ENCODE measurements at regions not wholly inside any gene's neighbourhood (a gene's known extent, or its start where the extent isn't known, plus 50 kb on each side); places are given as distances from the start of the nearest gene placed in this dataset.

DNA sequence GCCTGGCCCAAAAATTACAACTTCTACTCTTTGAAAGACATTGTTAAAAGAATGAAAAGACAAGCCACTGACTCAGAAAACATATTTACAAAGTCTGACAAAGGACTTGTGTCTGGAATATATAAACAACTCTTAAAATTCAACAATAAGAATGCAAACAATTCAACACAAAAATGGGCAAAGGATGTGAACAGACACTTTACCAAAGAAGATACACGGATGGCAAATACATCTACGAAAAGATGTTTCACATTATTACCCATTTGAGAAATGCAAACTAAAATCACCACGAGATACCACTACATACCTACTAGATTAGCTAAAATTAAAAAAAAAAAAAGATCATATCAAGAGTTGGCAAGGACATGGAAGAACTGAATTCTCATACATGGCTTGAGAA is 80.8 kb upstream of the METRNL start:
- H3K4me1 ChIP-seq, result no peaks in the 10 kb centered on the region
- DNase-seq (no peak), ATAC-seq (no peak)
- in situ Hi-C loops (cut with MboI; ENCODE audit: low sequenced_read_pairs in 4 of 4) (no loop called here), intact Hi-C loops (cut with DNase I; ENCODE audit: low total_unique reads) (no loop called here)
- no peaks in the 10 kb centered on the region for H3K27me3 ChIP-seq
- H3K36me3 ChIP-seq, result no peaks in the 10 kb centered on the region
- H3K4me3 ChIP-seq, result no peak overlapping the region
- H3K9me3 ChIP-seq, result no peaks in the 10 kb centered on the region
- H3K27ac ChIP-seq, result no peak overlapping the region
- no peak for TF ChIP-seq POLR2A (IDR thresholded peaks at IDR 0.05)
- TF ChIP-seq, protein P1, sequence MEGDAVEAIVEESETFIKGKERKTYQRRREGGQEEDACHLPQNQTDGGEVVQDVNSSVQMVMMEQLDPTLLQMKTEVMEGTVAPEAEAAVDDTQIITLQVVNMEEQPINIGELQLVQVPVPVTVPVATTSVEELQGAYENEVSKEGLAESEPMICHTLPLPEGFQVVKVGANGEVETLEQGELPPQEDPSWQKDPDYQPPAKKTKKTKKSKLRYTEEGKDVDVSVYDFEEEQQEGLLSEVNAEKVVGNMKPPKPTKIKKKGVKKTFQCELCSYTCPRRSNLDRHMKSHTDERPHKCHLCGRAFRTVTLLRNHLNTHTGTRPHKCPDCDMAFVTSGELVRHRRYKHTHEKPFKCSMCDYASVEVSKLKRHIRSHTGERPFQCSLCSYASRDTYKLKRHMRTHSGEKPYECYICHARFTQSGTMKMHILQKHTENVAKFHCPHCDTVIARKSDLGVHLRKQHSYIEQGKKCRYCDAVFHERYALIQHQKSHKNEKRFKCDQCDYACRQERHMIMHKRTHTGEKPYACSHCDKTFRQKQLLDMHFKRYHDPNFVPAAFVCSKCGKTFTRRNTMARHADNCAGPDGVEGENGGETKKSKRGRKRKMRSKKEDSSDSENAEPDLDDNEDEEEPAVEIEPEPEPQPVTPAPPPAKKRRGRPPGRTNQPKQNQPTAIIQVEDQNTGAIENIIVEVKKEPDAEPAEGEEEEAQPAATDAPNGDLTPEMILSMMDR (IDR thresholded peaks at IDR 0.05 in 4 of 5, conservative IDR thresholded peaks at IDR 0.05 in 1 of 5), result no peak

DNA sequence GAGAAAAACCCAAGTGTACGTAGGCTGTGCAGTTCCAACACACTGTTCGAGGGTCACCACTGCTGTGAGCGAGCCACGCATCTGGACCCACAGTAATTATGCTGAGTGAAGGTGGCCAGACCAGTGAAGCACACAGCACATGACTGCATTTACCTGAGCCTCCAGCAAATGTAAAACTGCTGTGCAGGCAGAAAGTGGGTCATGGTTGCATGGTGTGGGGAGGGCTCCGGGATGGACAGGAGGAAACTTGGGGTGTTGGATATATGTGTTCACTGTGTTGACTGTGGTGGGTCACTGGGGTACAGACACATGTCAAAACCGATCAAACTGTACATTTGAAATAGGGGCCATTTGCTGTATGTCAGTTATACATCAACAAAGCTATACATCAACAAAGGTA is 78.7 kb upstream of the METRNL start:
- H3K4me3 ChIP-seq, result no peak overlapping the region
- H3K4me1 ChIP-seq, result no peaks in the 10 kb centered on the region
- H3K9me3 ChIP-seq, result no peaks in the 10 kb centered on the region
- no peak overlapping the region for H3K27ac ChIP-seq
- ATAC-seq, result no peak
- intact Hi-C loops (cut with DNase I; ENCODE audit: low total_unique reads), result no loop called here
- no peaks in the 10 kb centered on the region for H3K27me3 ChIP-seq
- H3K36me3 ChIP-seq, result no peaks in the 10 kb centered on the region
- in situ Hi-C loops (cut with MboI; ENCODE audit: low sequenced_read_pairs in 4 of 4), result no loop called here
- DNase-seq, result no peak
- TF ChIP-seq, protein P1 (IDR thresholded peaks at IDR 0.05 in 4 of 5, conservative IDR thresholded peaks at IDR 0.05 in 1 of 5), result no peak
- TF ChIP-seq POLR2A (IDR thresholded peaks at IDR 0.05), result no peak

DNA sequence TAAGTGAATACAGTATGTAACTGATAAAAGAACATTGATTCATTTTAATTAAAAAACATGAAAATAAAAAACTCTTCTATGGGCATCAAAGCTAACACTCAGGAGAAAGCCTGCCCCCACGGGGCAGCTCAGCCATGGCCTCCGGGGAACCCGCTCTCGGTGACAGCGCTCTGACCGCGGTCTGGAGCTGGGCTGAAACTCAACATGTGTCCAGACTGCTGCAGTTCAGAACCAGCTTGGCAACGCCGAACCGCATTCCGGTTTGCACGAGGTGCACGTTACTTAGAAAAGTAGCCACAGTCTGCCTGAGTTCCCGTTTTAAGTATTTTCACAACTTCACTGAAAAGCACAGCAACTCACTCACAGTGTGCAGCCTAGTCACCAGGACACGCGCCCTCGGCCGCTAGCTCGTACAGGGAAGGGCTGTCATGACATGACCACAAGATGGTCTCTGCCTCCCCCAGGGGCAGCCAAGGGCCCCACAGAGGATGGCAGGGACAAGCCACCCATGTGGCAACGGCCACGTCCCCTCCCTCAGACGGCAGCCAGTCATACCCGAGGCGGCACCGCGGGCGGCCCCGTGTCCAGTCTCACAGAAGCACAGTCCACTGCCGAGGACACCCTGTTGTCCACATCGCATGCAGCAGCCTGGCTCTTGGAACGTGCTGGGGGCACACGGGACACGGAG is 77.1 kb upstream of the METRNL start:
- H3K36me3 ChIP-seq, result no peaks in the 10 kb centered on the region
- intact Hi-C loops (cut with DNase I; ENCODE audit: low total_unique reads), result no loop called here
- H3K4me1 ChIP-seq, result no peaks in the 10 kb centered on the region
- H3K9me3 ChIP-seq, result no peaks in the 10 kb centered on the region
- in situ Hi-C loops (cut with MboI; ENCODE audit: low sequenced_read_pairs in 4 of 4), result no loop called here
- DNase-seq (no peak), ATAC-seq (no peak)
- TF ChIP-seq POLR2A (IDR thresholded peaks at IDR 0.05), result no peak
- TF ChIP-seq, protein P1 (IDR thresholded peaks at IDR 0.05 in 4 of 5, conservative IDR thresholded peaks at IDR 0.05 in 1 of 5), result no peak
- H3K27ac ChIP-seq, result no peak overlapping the region
- H3K4me3 ChIP-seq, result no peak overlapping the region
- H3K27me3 ChIP-seq, result no peaks in the 10 kb centered on the region

DNA sequence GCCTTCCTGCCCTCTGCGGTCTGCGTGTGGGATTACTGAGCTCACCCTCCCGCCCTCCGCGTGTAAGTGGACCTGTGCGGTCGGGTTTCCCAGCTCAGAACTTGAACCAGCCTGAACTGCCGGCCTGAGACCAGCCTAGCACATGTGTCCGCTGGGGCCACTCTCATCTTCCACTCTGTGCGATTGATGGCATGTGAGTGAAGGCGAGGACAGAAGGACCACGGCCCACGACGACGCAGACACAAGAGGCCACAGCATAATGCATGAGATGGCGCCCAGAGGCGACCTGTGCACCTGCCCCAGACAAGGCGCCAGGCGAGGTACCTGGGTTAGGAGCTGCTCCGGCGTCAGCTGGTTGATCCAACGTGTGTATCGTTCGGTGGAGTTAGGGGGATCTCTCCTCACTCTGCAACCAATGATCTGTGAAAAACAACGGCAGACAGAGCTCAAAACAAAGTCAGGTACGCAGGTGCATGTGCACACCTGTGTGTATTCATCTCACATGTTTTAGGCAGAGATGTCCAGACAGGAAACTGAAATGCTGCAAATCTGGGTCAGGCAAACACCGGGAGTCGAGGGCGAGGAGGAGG is 74.5 kb upstream of the METRNL start:
- no peak for DNase-seq
- Histone ChIP-seq H3K4me1 (no peaks in the 10 kb centered on the region), H3K27me3 (no peaks in the 10 kb centered on the region), H3K27ac (no peak overlapping the region), H3K36me3 (no peaks in the 10 kb centered on the region), H3K9me3 (no peaks in the 10 kb centered on the region), H3K4me3 (no peak overlapping the region)
- in situ Hi-C loops (cut with MboI; ENCODE audit: low sequenced_read_pairs in 4 of 4), result no loop called here
- TF ChIP-seq POLR2A (IDR thresholded peaks at IDR 0.05), result no peak
- TF ChIP-seq, protein P1 (IDR thresholded peaks at IDR 0.05 in 4 of 5, conservative IDR thresholded peaks at IDR 0.05 in 1 of 5), result no peak
- intact Hi-C loops (cut with DNase I; ENCODE audit: low total_unique reads), result no loop called here
- no peak for ATAC-seq
